Neural cell (in vitro differentiated cells): ENCODE measurements at regions not wholly inside any gene's neighbourhood (a gene's known extent, or its start where the extent isn't known, plus 50 kb on each side); places are given as distances from the start of the nearest gene placed in this dataset.

Experiments used
- H2AFZ ChIP-seq: fragments of 200-600, 300-800 bp; sonication (generic), shearing (Covaris generic); 2 replicates; pipeline ENCODE4 v1.6.0; 2014; ENCODE audit warnings: low read depth, mild to moderate bottlenecking, antibody characterized with exemption, low read length, moderate library complexity
- H3F3A ChIP-seq: fragments of 200-600 bp; shearing (Covaris generic); 2 replicates; pipeline ENCODE4 v1.6.1; 2016; ENCODE audit warnings: mild to moderate bottlenecking, moderate library complexity, mixed read lengths, antibody characterized with exemption, low read length; ENCODE audit not compliant: insufficient read depth, poor library complexity, severe bottlenecking
- H3K27ac ChIP-seq: fragments of 200-600, 300-800 bp; sonication (generic), shearing (Covaris generic); 2 replicates; pipeline ENCODE4 v1.5.1; 2014; ENCODE audit warnings: mild to moderate bottlenecking, low read length, moderate library complexity
- H3K27me3 ChIP-seq: fragments of 300-800, 200-600 bp; sonication (generic), shearing (Covaris generic); 2 replicates; pipeline ENCODE4 v1.6.0; 2014; ENCODE audit warnings: mild to moderate bottlenecking, low read depth, low read length, moderate library complexity; ENCODE audit not compliant: insufficient read depth
- H3K36me3 ChIP-seq: fragments of 300-800, 200-600 bp; sonication (generic), shearing (Covaris generic); 2 replicates; pipeline ENCODE4 v1.5.1; 2014; ENCODE audit warnings: mild to moderate bottlenecking, antibody characterized with exemption, low read length, moderate library complexity; ENCODE audit not compliant: insufficient read depth
- H3K4me2 ChIP-seq: fragments of 300-800, 200-600 bp; sonication (generic), shearing (Covaris generic); 2 replicates; pipeline ENCODE4 v1.6.0; 2014; ENCODE audit warnings: mild to moderate bottlenecking, low read length
- H3K4me3 ChIP-seq: fragments of 300-800, 200-600 bp; sonication (generic), shearing (Covaris generic); 2 replicates; pipeline ENCODE4 v1.5.1; 2014; ENCODE audit warnings: mild to moderate bottlenecking, low read length, moderate library complexity
- H3K79me2 ChIP-seq: fragments of 200-600 bp; shearing (Covaris generic); replicated peaks from 2 replicates; pipeline ENCODE4 v1.6.0; 2014; ENCODE audit warnings: mild to moderate bottlenecking, low read length, moderate library complexity; ENCODE audit not compliant: insufficient read depth
- H3K9ac ChIP-seq: fragments of 300-800, 200-600 bp; sonication (generic), shearing (Covaris generic); 2 replicates; pipeline ENCODE4 v1.6.1; 2016; ENCODE audit warnings: mild to moderate bottlenecking, low read length, mixed read lengths
- H3K9me2 ChIP-seq: fragments of 200-600 bp; shearing (Covaris generic); 2 replicates; pipeline ENCODE4 v1.6.1; 2016; ENCODE audit warnings: mild to moderate bottlenecking, low read length, mixed read lengths; ENCODE audit not compliant: insufficient read depth
- H3K9me3 ChIP-seq: fragments of 200-600, 300-800 bp; sonication (generic), shearing (Covaris generic); 2 replicates; pipeline ENCODE4 v1.6.1; 2016; ENCODE audit warnings: mild to moderate bottlenecking, mixed run types, low read length, moderate library complexity, mixed read lengths
- H4K20me1 ChIP-seq: fragments of 200-600 bp; shearing (Covaris generic); 2 replicates; pipeline ENCODE4 v1.6.1; 2016; ENCODE audit warnings: mild to moderate bottlenecking, mixed run types; ENCODE audit not compliant: insufficient read depth
- EP300 ChIP-seq: fragments of 450-650 bp; conservative IDR thresholded peaks from 2 replicates; pipeline ENCODE4 v1.6.1; 2014; ENCODE audit warnings: antibody characterized with exemption, mild to moderate bottlenecking, moderate library complexity; ENCODE audit not compliant: poor library complexity, severe bottlenecking
- EZH2 ChIP-seq: fragments of 200-600, 300-800 bp; shearing (Covaris generic), sonication (generic); IDR thresholded peaks from 2 replicates; pipeline ENCODE4 v1.6.1; 2014; ENCODE audit warnings: antibody characterized with exemption, low read length, borderline replicate concordance, mild to moderate bottlenecking; ENCODE audit not compliant: insufficient read depth, poor library complexity, severe bottlenecking
- MXI1 ChIP-seq: fragments of 450-650 bp; conservative IDR thresholded peaks from 2 replicates; pipeline ENCODE4 v1.6.1; 2014; ENCODE audit warnings: antibody characterized with exemption, mild to moderate bottlenecking; ENCODE audit not compliant: poor library complexity, severe bottlenecking
- POLR2AphosphoS5 ChIP-seq: IDR thresholded peaks from 2 replicates; pipeline ENCODE4 v1.6.1; 2012
- RAD21 ChIP-seq: fragments of 450-650 bp; conservative IDR thresholded peaks from 2 replicates; pipeline ENCODE4 v1.6.1; 2014; ENCODE audit warnings: antibody characterized with exemption, mild to moderate bottlenecking, moderate library complexity
- REST ChIP-seq: IDR thresholded peaks from 2 replicates; pipeline ENCODE4 v1.6.1; 2012; ENCODE audit warnings: borderline replicate concordance
- SMC3 ChIP-seq: fragments of 450-650 bp; conservative IDR thresholded peaks from 2 replicates; pipeline ENCODE4 v1.6.1; 2014; ENCODE audit warnings: antibody characterized with exemption, mild to moderate bottlenecking, moderate library complexity; ENCODE audit not compliant: poor library complexity
- TAF1 ChIP-seq: IDR thresholded peaks from 2 replicates; pipeline ENCODE4 v1.6.1; 2012; ENCODE audit warnings: low read depth
- TF ChIP-seq, protein P1 (sequence below): fragments of 450-650 bp; IDR thresholded peaks from 2 replicates; pipeline ENCODE4 v1.5.1; 2014; ENCODE audit warnings: antibody characterized with exemption, mild to moderate bottlenecking, moderate library complexity; ENCODE audit not compliant: poor library complexity, severe bottlenecking

DNA sequence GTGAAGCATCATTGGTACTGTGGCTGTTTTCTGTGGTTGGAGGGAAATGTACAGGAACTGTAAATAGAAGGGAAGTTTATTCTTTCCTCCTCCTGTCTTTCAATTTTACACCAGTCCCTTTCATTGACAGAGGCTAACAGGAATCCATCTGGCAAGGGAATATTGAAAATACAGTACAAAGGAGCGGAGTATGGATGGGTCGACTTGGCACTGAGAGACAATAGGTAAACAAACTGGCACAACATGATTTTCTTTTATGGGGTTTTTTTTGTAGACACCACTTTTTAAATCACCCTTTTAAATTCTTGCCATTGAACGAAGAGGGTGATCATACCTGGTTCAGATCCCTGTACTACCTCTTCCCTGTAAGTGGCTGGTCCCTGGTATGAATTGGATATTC, 341.3 kb downstream of the RWDD3 start:
- Histone ChIP-seq H3K9me3 (no peaks in the 10 kb centered on the region), H3K4me3 (no peak overlapping the region), H3F3A (no peaks in the 10 kb centered on the region), H2AFZ (no peak overlapping the region), H3K27me3 (no peaks in the 10 kb centered on the region), H4K20me1 (no peaks in the 10 kb centered on the region), H3K27ac (no peak overlapping the region), H3K79me2 (no peaks in the 10 kb centered on the region), H3K9me2 (no peaks in the 10 kb centered on the region), H3K36me3 (no peaks in the 10 kb centered on the region), H3K4me2 (no peak overlapping the region), H3K9ac (no peak overlapping the region)
- TF ChIP-seq EP300 (no peak), EZH2 (no peak), RAD21 (no peak), SMC3 (no peak), MXI1 (no peak), POLR2AphosphoS5 (no peak)
- TF ChIP-seq, protein P1, sequence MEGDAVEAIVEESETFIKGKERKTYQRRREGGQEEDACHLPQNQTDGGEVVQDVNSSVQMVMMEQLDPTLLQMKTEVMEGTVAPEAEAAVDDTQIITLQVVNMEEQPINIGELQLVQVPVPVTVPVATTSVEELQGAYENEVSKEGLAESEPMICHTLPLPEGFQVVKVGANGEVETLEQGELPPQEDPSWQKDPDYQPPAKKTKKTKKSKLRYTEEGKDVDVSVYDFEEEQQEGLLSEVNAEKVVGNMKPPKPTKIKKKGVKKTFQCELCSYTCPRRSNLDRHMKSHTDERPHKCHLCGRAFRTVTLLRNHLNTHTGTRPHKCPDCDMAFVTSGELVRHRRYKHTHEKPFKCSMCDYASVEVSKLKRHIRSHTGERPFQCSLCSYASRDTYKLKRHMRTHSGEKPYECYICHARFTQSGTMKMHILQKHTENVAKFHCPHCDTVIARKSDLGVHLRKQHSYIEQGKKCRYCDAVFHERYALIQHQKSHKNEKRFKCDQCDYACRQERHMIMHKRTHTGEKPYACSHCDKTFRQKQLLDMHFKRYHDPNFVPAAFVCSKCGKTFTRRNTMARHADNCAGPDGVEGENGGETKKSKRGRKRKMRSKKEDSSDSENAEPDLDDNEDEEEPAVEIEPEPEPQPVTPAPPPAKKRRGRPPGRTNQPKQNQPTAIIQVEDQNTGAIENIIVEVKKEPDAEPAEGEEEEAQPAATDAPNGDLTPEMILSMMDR: no peak

- no peaks in the 10 kb centered on the region for H3K9me2 ChIP-seq
- no peak overlapping the region for H3K4me3 ChIP-seq
- H3K27ac ChIP-seq: no peak overlapping the region
- no peaks in the 10 kb centered on the region for H3F3A ChIP-seq
- no peaks in the 10 kb centered on the region for H3K9me3 ChIP-seq
- TF ChIP-seq SMC3: no peak
- no peak for TF ChIP-seq EP300
- no peak for TF ChIP-seq EZH2
- no peak for TF ChIP-seq POLR2AphosphoS5
- TF ChIP-seq REST: no peak
- no peaks in the 10 kb centered on the region for H3K27me3 ChIP-seq
- H3K79me2 ChIP-seq: no peaks in the 10 kb centered on the region
- H2AFZ ChIP-seq: no peak overlapping the region
- H4K20me1 ChIP-seq: no peaks in the 10 kb centered on the region
- no peak overlapping the region for H3K4me2 ChIP-seq
- no peak overlapping the region for H3K9ac ChIP-seq
- H3K36me3 ChIP-seq: no peaks in the 10 kb centered on the region
These were observed 344.5 kb downstream of the RWDD3 start for GRCh38 chr1:95578462-95578861.

DNA sequence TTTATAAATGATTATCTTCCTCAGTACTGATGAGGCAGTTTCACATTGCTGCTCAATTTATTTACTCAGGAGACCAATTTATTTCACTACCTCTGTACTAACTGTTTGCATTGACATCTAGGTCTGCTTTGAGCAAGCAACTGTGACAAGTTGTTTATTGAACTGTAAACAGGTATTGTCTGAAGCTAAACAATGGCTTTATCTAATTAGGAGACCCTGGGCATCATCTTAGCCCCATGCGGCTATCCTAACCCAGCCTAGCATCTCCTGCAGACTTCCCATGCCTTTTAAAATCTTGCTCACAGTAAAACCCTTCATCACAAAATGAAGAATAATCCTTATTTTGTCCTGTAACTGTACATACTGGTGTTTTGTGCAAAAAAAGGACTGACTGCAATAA, 348.2 kb downstream of the RWDD3 start:
- no peaks in the 10 kb centered on the region for H3K9me3 ChIP-seq
- H3F3A ChIP-seq: no peaks in the 10 kb centered on the region
- H3K36me3 ChIP-seq: no peaks in the 10 kb centered on the region
- no peaks in the 10 kb centered on the region for H3K27me3 ChIP-seq
- H3K9me2 ChIP-seq: no peaks in the 10 kb centered on the region
- H4K20me1 ChIP-seq: no peaks in the 10 kb centered on the region
- H3K27ac ChIP-seq: no peak overlapping the region
- H3K4me2 ChIP-seq: no peak overlapping the region
- no peak overlapping the region for H3K4me3 ChIP-seq
- no peak overlapping the region for H3K9ac ChIP-seq
- H3K79me2 ChIP-seq: no peaks in the 10 kb centered on the region
- no peak overlapping the region for H2AFZ ChIP-seq
- TF ChIP-seq MXI1 (no peak), EZH2 (no peak), EP300 (no peak), RAD21 (no peak), POLR2AphosphoS5 (no peak), REST (no peak), TAF1 (no peak), SMC3 (no peak)
- TF ChIP-seq, protein P1: no peak
